Gastrocnemius medialis (tissue), 4 donors: ENCODE measurements at regions not wholly inside any gene's neighbourhood (a gene's known extent, or its start where the extent isn't known, plus 50 kb on each side); places are given as distances from the start of the nearest gene placed in this dataset.
A peak's percentile ranks its signal among the peaks of the same experiment; 100 is the strongest.
"Not testable (repeated sequence)": the region's sequence is repeated elsewhere in the genome, so short reads cannot be mapped to it uniquely, and the experiment has no call there.

Source experiments
- ATAC-seq, 2 donors: fragments of 150-250 bp; one replicate each; pipeline ENCODE4 v1.9.1; 2016
- DNase-seq, 2 donors: peaks; one replicate each; pipeline ENCODE4 v3.0.0-alpha.2; 2019
- H3K27ac ChIP-seq, 4 donors: fragments of 200-600 bp; sonication (generic); 1 replicate in 1 of 4; 2 replicates in 3 of 4; pipeline ENCODE4 v1.5.1; 2016 to 2018; ENCODE audit warnings: mild to moderate bottlenecking in 2 of 4, moderate library complexity in 1 of 4
- H3K27me3 ChIP-seq, 3 donors: fragments of 200-600 bp; sonication (generic) in 2 of 3; 1 replicate in 1 of 3; 2 replicates in 2 of 3; pipeline versions ENCODE4 v1.5.1 to v1.6.0; 2016 to 2019; ENCODE audit warnings: mild to moderate bottlenecking in 1 of 3, moderate library complexity in 1 of 3
- H3K36me3 ChIP-seq, 2 donors: fragments of 200-600 bp; sonication (generic) in 1 of 2; one replicate each; pipeline ENCODE4 v1.5.1; 2017 to 2018
- H3K4me1 ChIP-seq, 2 donors: fragments of 200-600 bp; sonication (generic) in 1 of 2; one replicate each; pipeline ENCODE4 v1.5.1; 2016 to 2017; ENCODE audit warnings: mild to moderate bottlenecking in 2 of 2
- H3K4me3 ChIP-seq, 4 donors: fragments of 200-600 bp; sonication (generic) in 3 of 4; 1 replicate in 1 of 4; 2 replicates in 3 of 4; pipeline ENCODE4 v1.5.1; 2016 to 2019; ENCODE audit warnings: mild to moderate bottlenecking in 2 of 4
- H3K9me3 ChIP-seq, 3 donors: fragments of 200-600 bp; sonication (generic) in 2 of 3; 1 replicate in 1 of 3; 2 replicates in 2 of 3; pipeline ENCODE4 v1.5.1; 2016 to 2019
- POLR2A ChIP-seq, 2 donors: fragments of 450-650 bp; IDR thresholded peaks; one replicate each; pipeline ENCODE4 v1.6.1; 2017; ENCODE audit warnings: antibody characterized with exemption in 2 of 2, mild to moderate bottlenecking in 2 of 2, moderate library complexity in 2 of 2
- in situ Hi-C, 4 donors: fragments of 200-750 bp; cut with MboI; loops; one replicate each; pipeline versions ENCODE4 v1.15.0 to v1.8.0; 2017; ENCODE audit warnings: low sequenced_read_pairs in 4 of 4
- intact Hi-C: fragments of 100-400 bp; cut with DNase I; formaldehyde crosslinking; loops from one replicate; pipeline ENCODE4 v1.15.1; 2023; ENCODE audit warnings: low total_unique reads
- TF ChIP-seq, protein P1 (sequence below), 5 experiments: fragments of 450-650 bp in 3 of 5; fragments of 200-600 bp in 2 of 5; sonication (generic) in 2 of 5; IDR thresholded peaks in 4 of 5; conservative IDR thresholded peaks in 1 of 5; 1 replicate in 4 of 5; 2 replicates in 1 of 5; pipeline ENCODE4 v1.5.1; 2016 to 2019; ENCODE audit warnings: antibody characterized with exemption in 5 of 5, mild to moderate bottlenecking in 3 of 5, moderate library complexity in 3 of 5

DNA sequence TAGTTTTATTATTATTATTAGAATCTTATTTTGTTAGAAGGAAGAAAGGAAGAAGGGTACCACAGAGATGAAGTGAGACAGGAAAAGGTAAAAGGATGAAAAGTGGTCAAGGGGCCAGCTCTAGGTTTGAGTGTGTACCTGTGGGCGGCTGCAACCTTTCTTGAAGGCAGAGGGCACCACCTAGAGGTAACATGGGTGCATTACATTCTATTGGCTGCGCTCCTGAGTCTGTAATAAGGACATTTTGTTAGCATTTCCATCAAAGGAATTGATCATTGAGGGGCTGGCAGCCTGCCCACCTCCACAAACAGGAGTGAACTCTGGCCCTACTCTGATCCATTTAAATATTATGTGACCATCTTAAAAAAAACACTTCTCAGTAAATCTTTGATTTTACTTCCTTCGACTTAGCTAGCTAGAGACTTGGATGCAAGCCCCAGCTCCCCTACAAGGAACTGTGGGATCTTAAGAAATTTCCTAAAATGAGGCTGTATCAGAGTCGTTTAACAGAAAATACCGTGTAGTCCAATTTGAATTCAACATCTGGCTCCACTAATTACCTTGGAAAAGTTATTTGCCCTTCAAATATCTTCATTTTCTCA, 610.4 kb downstream of the IPMK start:
- no peak for ATAC-seq
- intact Hi-C loops: no loop called here
- TF ChIP-seq POLR2A (IDR thresholded peaks at IDR 0.05): no peak
- TF ChIP-seq, protein P1, sequence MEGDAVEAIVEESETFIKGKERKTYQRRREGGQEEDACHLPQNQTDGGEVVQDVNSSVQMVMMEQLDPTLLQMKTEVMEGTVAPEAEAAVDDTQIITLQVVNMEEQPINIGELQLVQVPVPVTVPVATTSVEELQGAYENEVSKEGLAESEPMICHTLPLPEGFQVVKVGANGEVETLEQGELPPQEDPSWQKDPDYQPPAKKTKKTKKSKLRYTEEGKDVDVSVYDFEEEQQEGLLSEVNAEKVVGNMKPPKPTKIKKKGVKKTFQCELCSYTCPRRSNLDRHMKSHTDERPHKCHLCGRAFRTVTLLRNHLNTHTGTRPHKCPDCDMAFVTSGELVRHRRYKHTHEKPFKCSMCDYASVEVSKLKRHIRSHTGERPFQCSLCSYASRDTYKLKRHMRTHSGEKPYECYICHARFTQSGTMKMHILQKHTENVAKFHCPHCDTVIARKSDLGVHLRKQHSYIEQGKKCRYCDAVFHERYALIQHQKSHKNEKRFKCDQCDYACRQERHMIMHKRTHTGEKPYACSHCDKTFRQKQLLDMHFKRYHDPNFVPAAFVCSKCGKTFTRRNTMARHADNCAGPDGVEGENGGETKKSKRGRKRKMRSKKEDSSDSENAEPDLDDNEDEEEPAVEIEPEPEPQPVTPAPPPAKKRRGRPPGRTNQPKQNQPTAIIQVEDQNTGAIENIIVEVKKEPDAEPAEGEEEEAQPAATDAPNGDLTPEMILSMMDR (IDR thresholded peaks at IDR 0.05 in 4 of 5, conservative IDR thresholded peaks at IDR 0.05 in 1 of 5): peak in 3 of 5 experiments; percentile 19 to 38 (median 28)

DNA sequence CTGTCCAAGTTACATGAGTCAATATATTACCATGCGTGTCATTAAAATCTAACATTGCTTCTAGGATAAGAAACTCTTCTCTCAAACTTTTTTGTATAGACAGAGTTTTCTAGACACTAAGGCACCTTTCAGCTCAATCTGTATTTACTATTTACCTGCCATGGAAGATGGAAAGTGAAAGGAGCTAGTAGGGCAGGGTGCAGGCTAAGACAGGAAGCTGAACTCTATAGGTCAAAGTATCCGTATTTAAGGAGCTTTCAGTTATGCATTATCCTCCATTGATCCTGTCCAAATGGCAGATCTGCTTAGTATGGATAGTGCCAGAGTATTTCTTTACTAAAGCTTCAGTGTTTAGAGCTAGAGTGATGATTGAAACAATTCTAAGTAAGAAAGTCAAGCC, 612.8 kb downstream of the IPMK start:
- intact Hi-C loops: no loop called here

More for the DNA sequence above, 610.4 kb downstream of the IPMK start:
- H3K27me3 ChIP-seq: no peaks in the 10 kb centered on the region
- H3K27ac ChIP-seq: no peak overlapping the region
- no peak overlapping the region for H3K4me3 ChIP-seq
- H3K9me3 ChIP-seq: no peaks in the 10 kb centered on the region
- no peaks in the 10 kb centered on the region for H3K36me3 ChIP-seq
- DNase-seq: no peak
- H3K4me1 ChIP-seq: no peaks in the 10 kb centered on the region
- in situ Hi-C loops: no loop called here

DNA sequence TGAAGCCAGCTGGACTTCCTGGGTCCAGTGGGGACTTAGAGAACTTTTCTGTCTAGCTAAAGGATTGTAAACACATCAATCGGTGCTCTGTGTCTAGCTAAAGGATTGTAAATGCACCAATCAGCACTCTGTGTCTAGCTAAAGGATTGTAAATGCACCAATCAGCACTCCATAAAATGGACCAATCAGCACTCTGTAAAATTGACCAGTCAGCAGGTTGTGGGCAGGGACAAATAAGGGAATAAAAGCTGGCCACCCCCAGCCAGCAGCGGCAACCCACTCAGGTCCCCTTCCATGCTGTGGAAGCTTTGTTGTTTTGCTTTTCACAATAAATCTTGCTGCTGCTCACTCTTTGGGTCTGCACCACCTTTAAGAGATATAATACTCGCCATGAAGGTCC, 622.6 kb downstream of the IPMK start:
- H3K27me3 ChIP-seq, DNase-seq, H3K9me3 ChIP-seq, intact Hi-C loops, H3K4me3 ChIP-seq, H3K36me3 ChIP-seq, in situ Hi-C loops, H3K27ac ChIP-seq, H3K4me1 ChIP-seq, ATAC-seq: not testable (repeated sequence)

More for the DNA sequence above, 612.8 kb downstream of the IPMK start:
- DNase-seq: no peak
- TF ChIP-seq, protein P1 (IDR thresholded peaks at IDR 0.05 in 4 of 5, conservative IDR thresholded peaks at IDR 0.05 in 1 of 5): no peak
- no peak for TF ChIP-seq POLR2A (IDR thresholded peaks at IDR 0.05)
- Histone ChIP-seq H3K4me3 (no peak overlapping the region), H3K9me3 (no peaks in the 10 kb centered on the region), H3K4me1 (no peaks in the 10 kb centered on the region), H3K36me3 (no peaks in the 10 kb centered on the region), H3K27ac (no peak overlapping the region), H3K27me3 (no peaks in the 10 kb centered on the region)
- ATAC-seq: no peak
- in situ Hi-C loops: no loop called here

DNA sequence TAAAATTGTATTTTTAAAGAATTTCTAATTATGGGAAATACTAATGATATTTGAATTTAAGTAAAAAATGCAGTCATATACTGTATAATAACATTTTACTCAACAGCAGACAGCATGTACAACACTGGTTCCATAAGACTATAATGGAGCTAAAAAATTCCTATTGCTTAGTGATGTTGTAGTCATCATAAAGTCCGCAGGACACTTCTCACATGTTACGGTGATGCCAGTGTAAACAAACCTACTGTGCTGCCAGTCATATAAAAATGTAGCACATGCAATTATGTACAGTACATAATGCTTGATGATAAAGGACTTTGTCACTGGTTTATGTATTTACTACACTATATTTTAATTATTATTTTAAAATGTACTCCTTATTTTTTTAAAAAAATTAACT, 629.3 kb downstream of the IPMK start:
- in situ Hi-C loops (no loop called here), intact Hi-C loops (no loop called here)
- Histone ChIP-seq H3K4me3 (no peak overlapping the region), H3K9me3 (no peaks in the 10 kb centered on the region), H3K27me3 (no peaks in the 10 kb centered on the region), H3K4me1 (no peaks in the 10 kb centered on the region), H3K36me3 (no peaks in the 10 kb centered on the region), H3K27ac (no peak overlapping the region)
- no peak for TF ChIP-seq POLR2A (IDR thresholded peaks at IDR 0.05)
- TF ChIP-seq, protein P1 (IDR thresholded peaks at IDR 0.05 in 4 of 5, conservative IDR thresholded peaks at IDR 0.05 in 1 of 5): no peak
- no peak for DNase-seq
- no peak for ATAC-seq

DNA sequence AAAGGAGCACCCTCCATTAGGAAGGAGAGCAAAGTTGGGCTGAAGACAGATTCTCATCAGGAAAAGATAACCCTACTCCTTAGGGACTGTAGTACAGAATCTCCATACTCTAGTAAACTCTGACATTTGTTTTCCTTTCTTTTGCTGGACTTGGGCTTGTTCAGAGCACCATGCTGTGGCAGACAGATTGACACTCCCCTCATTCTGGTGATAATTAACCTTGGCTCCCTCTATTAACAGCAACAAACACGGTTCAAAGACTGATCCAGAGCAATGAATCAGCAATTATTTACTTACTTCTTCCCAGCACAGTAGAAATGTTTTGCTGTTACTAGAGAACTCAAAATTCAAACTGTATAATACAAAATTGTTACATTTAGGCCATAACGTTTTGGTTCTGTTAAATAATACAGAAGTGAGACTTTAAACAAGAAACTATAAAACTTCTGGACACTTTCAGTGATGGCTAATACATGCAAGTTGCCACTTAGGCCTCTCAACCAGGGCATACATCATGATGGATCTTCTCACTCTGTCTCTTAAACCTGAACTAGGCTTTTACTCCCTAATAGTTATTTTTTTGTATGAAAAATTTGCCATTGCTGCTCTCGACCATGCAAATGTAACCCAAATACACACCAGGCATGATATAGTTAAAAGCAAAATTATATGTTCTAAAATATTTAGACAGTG, 639.0 kb downstream of the IPMK start:
- no peak for ATAC-seq
- Histone ChIP-seq H3K4me3 (no peak overlapping the region), H3K27ac (no peak overlapping the region), H3K27me3 (no peaks in the 10 kb centered on the region), H3K9me3 (no peaks in the 10 kb centered on the region), H3K36me3 (no peaks in the 10 kb centered on the region), H3K4me1 (no peaks in the 10 kb centered on the region)
- in situ Hi-C loops: no loop called here
- intact Hi-C loops: no loop called here
- DNase-seq: no peak
- no peak for TF ChIP-seq POLR2A (IDR thresholded peaks at IDR 0.05)
- TF ChIP-seq, protein P1 (IDR thresholded peaks at IDR 0.05 in 4 of 5, conservative IDR thresholded peaks at IDR 0.05 in 1 of 5): no peak
